Spinal cord (tissue), 9 donors: ENCODE measurements at regions not wholly inside any gene's neighbourhood (a gene's known extent, or its start where the extent isn't known, plus 50 kb on each side); places are given as distances from the start of the nearest gene placed in this dataset.

Experiments
- DNase-seq, 6 donors: peaks; one replicate each; pipeline versions ENCODE4 v3.0.0 to v3.0.0-alpha.2; 2013 to 2015; ENCODE audit warnings: low spot score in 6 of 6, low read depth in 4 of 6
- H3K27ac ChIP-seq: one replicate; pipeline ENCODE4 v1.5.1; 2013; ENCODE audit warnings: low read depth, low read length, control low read depth
- H3K27me3 ChIP-seq: one replicate; pipeline ENCODE4 v1.6.1; 2013; ENCODE audit warnings: low read length; ENCODE audit not compliant: control insufficient read depth, insufficient read depth
- H3K36me3 ChIP-seq: one replicate; pipeline ENCODE4 v1.6.1; 2013; ENCODE audit warnings: low read length; ENCODE audit not compliant: control insufficient read depth, insufficient read depth
- H3K4me1 ChIP-seq: one replicate; pipeline ENCODE4 v1.6.1; 2013; ENCODE audit warnings: low read length; ENCODE audit not compliant: control insufficient read depth, insufficient read depth
- H3K4me3 ChIP-seq: one replicate; pipeline ENCODE4 v1.5.1; 2013; ENCODE audit warnings: low read depth, low read length, control low read depth
- H3K9me3 ChIP-seq: one replicate; pipeline ENCODE4 v1.6.1; 2013; ENCODE audit warnings: low read length; ENCODE audit not compliant: control insufficient read depth, insufficient read depth
- WGBS: methylation state at CpG from one replicate; pipeline ENCODE4 v1.1.5; 2013; ENCODE audit warnings: missing lambda C conversion rate; ENCODE audit not compliant: insufficient coverage; 5-methylcytosine and 5-hydroxymethylcytosine counted together
- donor health status: healthy.

- DNase-seq = peak in 1 of 6 donors; percentile 46
- H3K27ac ChIP-seq = no peak overlapping the region
- no peaks in the 10 kb centered on the region for H3K9me3 ChIP-seq
- no peaks in the 10 kb centered on the region for H3K36me3 ChIP-seq
- WGBS = no CpG with 5 or more reads among the region's 3 CpGs
- no peaks in the 10 kb centered on the region for H3K4me1 ChIP-seq
- no peak overlapping the region for H3K4me3 ChIP-seq
- H3K27me3 ChIP-seq = no peaks in the 10 kb centered on the region
Measured at GRCh38 chr2:48213646-48214045, 100.8 kb upstream of the FOXN2 start.

GRCh38 chr2:48218169-48218568, 96.3 kb upstream of the FOXN2 start:
- H3K27ac ChIP-seq = no peak overlapping the region
- 80% methylated on average over 1 of the region's 2 CpGs for WGBS
- H3K4me3 ChIP-seq = no peak overlapping the region
- H3K36me3 ChIP-seq = no peaks in the 10 kb centered on the region
- no peak for DNase-seq
- no peaks in the 10 kb centered on the region for H3K4me1 ChIP-seq
- H3K9me3 ChIP-seq = no peaks in the 10 kb centered on the region
- H3K27me3 ChIP-seq = no peaks in the 10 kb centered on the region

GRCh38 chr2:48219234-48219554, 95.3 kb upstream of the FOXN2 start:
- Histone ChIP-seq H3K27me3 (no peaks in the 10 kb centered on the region), H3K4me1 (no peaks in the 10 kb centered on the region), H3K9me3 (no peaks in the 10 kb centered on the region), H3K27ac (no peak overlapping the region), H3K4me3 (no peak overlapping the region), H3K36me3 (no peaks in the 10 kb centered on the region)
- whole genome bisulfite sequencing = 89% methylated on average over 3 of the region's 3 CpGs
- DNase-seq = no peak

GRCh38 chr2:48219555-48220436, 94.7 kb upstream of the FOXN2 start:
- no peak for DNase-seq
- no peak overlapping the region for H3K27ac ChIP-seq
- H3K27me3 ChIP-seq = no peaks in the 10 kb centered on the region
- H3K4me1 ChIP-seq = no peaks in the 10 kb centered on the region
- no peaks in the 10 kb centered on the region for H3K9me3 ChIP-seq
- H3K4me3 ChIP-seq = no peak overlapping the region
- no CpG with 5 or more reads among the region's 1 CpG for WGBS
- no peaks in the 10 kb centered on the region for H3K36me3 ChIP-seq

- H3K27me3 ChIP-seq = no peaks in the 10 kb centered on the region
- no peaks in the 10 kb centered on the region for H3K4me1 ChIP-seq
- no peak overlapping the region for H3K27ac ChIP-seq
- DNase-seq = no peak
- no peak overlapping the region for H3K4me3 ChIP-seq
- no peaks in the 10 kb centered on the region for H3K9me3 ChIP-seq
- H3K36me3 ChIP-seq = no peaks in the 10 kb centered on the region
- WGBS = no CpG with 5 or more reads among the region's 1 CpG
Measured at GRCh38 chr2:48220501-48220900, 94.0 kb upstream of the FOXN2 start.

GRCh38 chr2:48221846-48222516, 92.5 kb upstream of the FOXN2 start:
- no peaks in the 10 kb centered on the region for H3K27me3 ChIP-seq
- no peak overlapping the region for H3K27ac ChIP-seq
- H3K4me3 ChIP-seq = no peak overlapping the region
- no peak for DNase-seq
- no peaks in the 10 kb centered on the region for H3K36me3 ChIP-seq
- H3K4me1 ChIP-seq = no peaks in the 10 kb centered on the region
- no CpG with 5 or more reads among the region's 4 CpGs for WGBS
- H3K9me3 ChIP-seq = no peaks in the 10 kb centered on the region

- Histone ChIP-seq H3K4me1 (no peaks in the 10 kb centered on the region), H3K9me3 (no peaks in the 10 kb centered on the region), H3K4me3 (no peak overlapping the region), H3K27me3 (no peaks in the 10 kb centered on the region), H3K36me3 (no peaks in the 10 kb centered on the region), H3K27ac (no peak overlapping the region)
- DNase-seq = peak in 1 of 6 donors; percentile 8
- no CpG with 5 or more reads among the region's 3 CpGs for WGBS
Measured at GRCh38 chr2:48227617-48228344, 86.7 kb upstream of the FOXN2 start.

GRCh38 chr2:48228345-48228684, 86.2 kb upstream of the FOXN2 start:
- no peak overlapping the region for H3K4me3 ChIP-seq
- no peaks in the 10 kb centered on the region for H3K36me3 ChIP-seq
- H3K27me3 ChIP-seq = no peaks in the 10 kb centered on the region
- no peaks in the 10 kb centered on the region for H3K4me1 ChIP-seq
- no peaks in the 10 kb centered on the region for H3K9me3 ChIP-seq
- no peak for DNase-seq
- H3K27ac ChIP-seq = no peak overlapping the region
- 100% methylated on average over 1 of the region's 2 CpGs for WGBS

GRCh38 chr2:48229063-48229462, 85.4 kb upstream of the FOXN2 start:
- Histone ChIP-seq H3K27ac (no peak overlapping the region), H3K4me1 (no peaks in the 10 kb centered on the region), H3K4me3 (no peak overlapping the region), H3K36me3 (no peaks in the 10 kb centered on the region), H3K27me3 (no peaks in the 10 kb centered on the region), H3K9me3 (no peaks in the 10 kb centered on the region)
- no peak for DNase-seq
- 96% methylated on average over 3 of the region's 5 CpGs for WGBS
